Osteocyte (in vitro differentiated cells): ENCODE measurements at regions not wholly inside any gene's neighbourhood (a gene's known extent, or its start where the extent isn't known, plus 50 kb on each side); places are given as distances from the start of the nearest gene placed in this dataset.

Experiments used
- DNase-seq: peaks from one replicate; pipeline ENCODE4 v3.0.0; 2021; ENCODE audit warnings: mixed read lengths; ENCODE audit not compliant: unreplicated experiment; ENCODE audit errors: extremely low spot score
- H3K27ac Mint-ChIP-seq: one replicate; pipeline ENCODE4 v1.8.0; 2021; ENCODE audit warnings: mild to moderate bottlenecking, mixed read lengths; ENCODE audit not compliant: unreplicated experiment
- H3K27me3 Mint-ChIP-seq: one replicate; pipeline ENCODE4 v1.8.0; 2021; ENCODE audit warnings: mixed read lengths; ENCODE audit not compliant: unreplicated experiment
- H3K36me3 Mint-ChIP-seq: one replicate; pipeline ENCODE4 v1.8.0; 2021; ENCODE audit warnings: mixed read lengths; ENCODE audit not compliant: unreplicated experiment
- H3K4me1 Mint-ChIP-seq: one replicate; pipeline ENCODE4 v1.8.0; 2021; ENCODE audit warnings: mixed read lengths; ENCODE audit not compliant: unreplicated experiment
- H3K4me3 Mint-ChIP-seq: one replicate; pipeline ENCODE4 v1.8.0; 2021; ENCODE audit warnings: mild to moderate bottlenecking, moderate library complexity, mixed read lengths; ENCODE audit not compliant: unreplicated experiment
- H3K9me3 Mint-ChIP-seq: one replicate; pipeline ENCODE4 v1.8.0; 2021; ENCODE audit warnings: mixed read lengths; ENCODE audit not compliant: unreplicated experiment
- CTCF ChIP-seq: fragments of 200-600 bp; sonication (generic); IDR thresholded peaks from 2 replicates; pipeline ENCODE4 v1.5.0; 2021; ENCODE audit warnings: antibody characterized with exemption, mild to moderate bottlenecking, moderate library complexity

- Mint-ChIP-seq H3K4me1 (no peaks in the 10 kb centered on the region), H3K4me3 (no peak overlapping the region), H3K27ac (no peak overlapping the region), H3K36me3 (no peaks in the 10 kb centered on the region), H3K9me3 (no peaks in the 10 kb centered on the region), H3K27me3 (peaks cover 5% of the 10 kb centered on the region)
- TF ChIP-seq CTCF, result no peak
- no peak for DNase-seq
These were observed 477.8 kb upstream of the GCFC2 start for GRCh38 chr2:76188334-76189008.

- H3K27ac Mint-ChIP-seq, result no peak overlapping the region
- H3K4me1 Mint-ChIP-seq, result no peaks in the 10 kb centered on the region
- no peak for TF ChIP-seq CTCF
- no peaks in the 10 kb centered on the region for H3K9me3 Mint-ChIP-seq
- no peaks in the 10 kb centered on the region for H3K36me3 Mint-ChIP-seq
- H3K27me3 Mint-ChIP-seq, result peaks cover 3% of the 10 kb centered on the region
- no peak overlapping the region for H3K4me3 Mint-ChIP-seq
- DNase-seq, result no peak
These were observed 476.7 kb upstream of the GCFC2 start for GRCh38 chr2:76187415-76187814.

- Mint-ChIP-seq H3K27me3 (no peaks in the 10 kb centered on the region), H3K4me3 (no peak overlapping the region), H3K4me1 (no peaks in the 10 kb centered on the region), H3K27ac (no peak overlapping the region), H3K36me3 (no peaks in the 10 kb centered on the region), H3K9me3 (peaks cover 18% of the 10 kb centered on the region)
- TF ChIP-seq CTCF, result no peak
- DNase-seq, result no peak
These were observed 470.0 kb upstream of the GCFC2 start for GRCh38 chr2:76180676-76181075.

- peaks cover 31% of the 10 kb centered on the region for H3K9me3 Mint-ChIP-seq
- no peaks in the 10 kb centered on the region for H3K27me3 Mint-ChIP-seq
- TF ChIP-seq CTCF, result no peak
- H3K4me3 Mint-ChIP-seq, result no peak overlapping the region
- DNase-seq, result no peak
- no peak overlapping the region for H3K27ac Mint-ChIP-seq
- no peaks in the 10 kb centered on the region for H3K36me3 Mint-ChIP-seq
- H3K4me1 Mint-ChIP-seq, result no peaks in the 10 kb centered on the region
These were observed 467.9 kb upstream of the GCFC2 start for GRCh38 chr2:76178610-76179009.

- Mint-ChIP-seq H3K27ac (no peak overlapping the region), H3K4me1 (no peaks in the 10 kb centered on the region), H3K4me3 (no peak overlapping the region), H3K9me3 (peaks cover 35% of the 10 kb centered on the region), H3K27me3 (no peaks in the 10 kb centered on the region), H3K36me3 (no peaks in the 10 kb centered on the region)
- DNase-seq, result no peak
- TF ChIP-seq CTCF, result no peak
These were observed 464.6 kb upstream of the GCFC2 start for GRCh38 chr2:76175295-76175694.
